NK-92 (cell line): ENCODE measurements at regions not wholly inside any gene's neighbourhood (a gene's known extent, or its start where the extent isn't known, plus 50 kb on each side); places are given as distances from the start of the nearest gene placed in this dataset.
"Not testable (repeated sequence)": the region's sequence is repeated elsewhere in the genome, so short reads cannot be mapped to it uniquely, and the experiment has no call there.

Source experiments
- DNase-seq: peaks from one replicate; lab custom pipeline; 2025; ENCODE audit not compliant: unreplicated experiment; lab: John Stamatoyannopoulos, UW

DNA sequence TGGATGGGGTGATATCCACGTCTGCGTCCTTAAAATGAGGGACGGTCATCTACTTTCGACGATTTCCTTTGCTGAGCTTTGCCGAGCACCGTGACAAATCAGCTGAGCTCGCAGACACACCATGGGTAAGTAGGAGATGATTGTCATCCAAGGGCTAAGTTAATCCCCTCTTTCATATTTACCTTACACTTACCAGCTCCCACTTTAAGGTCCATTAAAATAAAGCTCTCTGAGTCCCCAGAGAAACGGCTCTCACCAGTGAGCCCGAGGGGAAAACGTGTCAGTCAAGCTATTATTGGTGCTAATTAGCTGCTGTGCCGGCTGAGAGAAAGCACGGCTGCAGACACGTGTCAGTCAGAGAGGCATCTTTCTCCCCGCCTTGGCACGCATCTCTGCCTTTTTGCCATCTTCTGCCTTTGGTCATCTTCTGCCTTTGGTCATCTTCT, 72.2 kb downstream of the CRLF2 start:
- no peak for DNase-seq

DNA sequence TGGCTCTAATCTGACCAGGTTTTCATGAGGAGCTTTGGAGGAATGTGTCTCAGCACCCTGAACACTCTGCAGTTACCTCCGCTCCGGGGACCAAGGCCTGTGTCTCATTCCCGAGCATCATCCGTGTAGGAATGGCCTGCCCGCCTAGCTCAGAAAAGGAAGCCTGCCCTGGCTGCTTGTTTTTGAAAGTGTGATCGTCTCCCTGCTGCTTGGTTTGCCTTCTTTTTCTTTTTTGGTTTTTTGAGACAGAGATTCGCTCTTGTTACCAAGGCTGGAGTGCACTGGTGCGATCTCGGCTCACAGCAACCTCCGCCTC, 73.3 kb downstream of the CRLF2 start:
- no peak for DNase-seq

DNA sequence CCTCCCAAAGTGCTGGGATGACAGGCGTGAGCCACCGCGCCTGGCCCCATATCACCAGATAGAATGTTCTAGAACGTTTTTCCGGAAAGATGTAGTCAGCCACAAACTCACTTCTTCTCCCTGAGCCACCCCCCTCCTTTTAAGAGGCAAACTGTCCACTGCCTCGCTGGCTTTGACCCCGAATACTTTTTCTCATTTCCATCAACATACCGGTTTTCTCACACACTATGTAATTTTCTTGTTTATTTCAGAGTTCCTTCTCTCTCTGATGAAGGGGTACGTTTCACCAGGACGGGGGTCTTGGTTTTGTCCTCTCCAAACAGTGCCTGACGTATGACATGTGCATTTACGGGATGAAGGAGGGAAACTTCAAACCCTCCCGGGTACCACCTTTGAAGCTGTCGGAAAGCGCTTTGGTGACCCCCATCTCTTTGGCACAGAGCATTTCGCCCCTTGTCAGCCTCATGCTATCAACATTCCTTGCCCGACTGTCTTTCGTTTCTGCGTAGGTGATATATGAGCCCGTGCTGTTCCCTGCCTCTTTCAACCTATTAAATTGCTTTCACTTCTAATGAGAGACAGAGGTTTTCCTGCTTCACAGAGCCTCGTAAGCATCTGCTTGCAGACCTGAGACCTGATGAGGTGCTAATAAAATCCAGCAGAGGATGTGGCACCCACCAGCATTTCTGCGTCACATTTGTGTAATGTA, 73.8 kb downstream of the CRLF2 start:
- no peak for DNase-seq

GRCh38 chrX:1137531-1137930, 74.9 kb downstream of the CRLF2 start:
- DNase-seq: no peak

GRCh38 chrX:1136582-1136981, 75.9 kb downstream of the CRLF2 start:
- not testable (repeated sequence) for DNase-seq

DNA sequence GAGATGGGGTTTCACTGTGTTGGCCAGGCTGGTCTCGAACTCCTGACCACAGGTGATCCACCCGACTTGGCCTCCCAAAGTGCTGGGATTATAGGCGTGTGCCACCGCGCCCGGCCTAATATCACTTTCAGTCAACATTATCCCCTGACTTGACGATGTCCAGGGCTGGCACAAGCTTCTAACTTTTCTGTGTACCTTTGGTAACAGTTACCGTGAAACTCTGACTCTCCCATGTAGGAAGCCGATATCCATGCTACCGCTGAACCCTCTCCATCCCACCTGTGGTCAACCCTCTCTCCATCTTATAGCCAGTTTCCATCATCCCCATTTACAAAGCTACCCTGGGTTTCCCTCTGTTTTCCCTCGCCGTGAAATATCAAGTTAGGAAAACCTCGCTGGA, 77.5 kb downstream of the CRLF2 start:
- no peak for DNase-seq

- no peak for DNase-seq
These were observed 78.3 kb downstream of the CRLF2 start for GRCh38 chrX:1134156-1134555.

DNA sequence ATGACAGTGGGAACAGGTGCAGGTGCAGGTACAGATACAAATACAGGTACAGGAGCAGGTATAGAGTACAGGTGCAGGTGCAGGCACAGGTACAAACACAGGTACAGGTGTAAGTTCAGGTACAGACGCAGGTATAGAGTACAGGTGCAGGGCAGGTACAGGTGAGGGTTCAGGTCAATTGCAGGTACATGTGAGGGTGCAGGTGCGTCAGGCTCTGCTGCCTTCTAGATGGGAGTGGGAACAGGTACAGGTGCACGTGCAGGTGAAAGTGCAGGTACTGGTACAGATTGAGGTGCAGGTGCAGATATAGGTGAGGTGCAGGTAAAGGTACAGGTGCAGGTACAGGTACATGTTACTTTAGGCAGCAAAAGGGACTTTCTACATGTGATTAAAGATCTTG, 85.7 kb downstream of the CRLF2 start:
- no peak for DNase-seq

GRCh38 chrX:1124531-1124930, 87.9 kb downstream of the CRLF2 start:
- no peak for DNase-seq

DNA sequence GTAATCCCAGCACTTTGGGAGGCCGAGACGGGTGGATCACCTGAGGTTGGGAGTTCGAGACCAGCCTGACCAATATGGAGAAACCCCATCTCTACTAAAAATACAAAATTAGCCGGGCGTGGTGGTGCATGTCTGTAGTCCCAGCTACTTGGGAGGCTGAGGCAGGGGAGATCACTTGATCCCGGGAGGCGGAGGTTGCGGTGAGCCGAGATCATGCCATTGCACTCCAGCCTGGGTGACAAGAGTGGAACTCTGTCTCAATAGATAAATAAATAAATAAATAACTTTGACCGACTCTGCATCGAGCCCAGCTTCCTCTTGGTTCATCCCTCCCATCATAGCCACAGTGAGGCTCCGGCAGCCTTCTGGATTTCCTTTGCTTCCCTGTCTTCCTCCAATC, 89.6 kb downstream of the CRLF2 start:
- DNase-seq: not testable (repeated sequence)

DNA sequence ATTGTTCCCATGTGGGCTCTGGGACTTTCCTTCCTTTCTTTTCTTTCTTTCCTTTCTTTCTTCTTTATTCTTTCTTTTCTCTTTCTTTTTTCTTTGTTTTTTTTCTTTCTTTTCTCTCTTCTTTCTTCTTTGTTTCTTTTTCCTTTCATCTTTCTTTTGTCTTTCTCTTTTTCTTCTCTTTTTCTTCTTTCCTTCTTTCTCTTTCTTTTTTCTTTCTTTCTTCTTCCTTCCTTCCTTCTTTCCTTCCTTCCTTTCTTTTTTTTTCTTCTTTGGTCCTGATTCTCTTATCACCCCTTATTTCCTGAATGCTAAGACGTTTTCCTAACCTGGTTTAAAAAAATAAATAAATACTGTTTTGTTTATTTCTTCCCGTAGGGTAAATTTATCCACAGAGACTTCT, 93.2 kb downstream of the CRLF2 start:
- no peak for DNase-seq

DNA sequence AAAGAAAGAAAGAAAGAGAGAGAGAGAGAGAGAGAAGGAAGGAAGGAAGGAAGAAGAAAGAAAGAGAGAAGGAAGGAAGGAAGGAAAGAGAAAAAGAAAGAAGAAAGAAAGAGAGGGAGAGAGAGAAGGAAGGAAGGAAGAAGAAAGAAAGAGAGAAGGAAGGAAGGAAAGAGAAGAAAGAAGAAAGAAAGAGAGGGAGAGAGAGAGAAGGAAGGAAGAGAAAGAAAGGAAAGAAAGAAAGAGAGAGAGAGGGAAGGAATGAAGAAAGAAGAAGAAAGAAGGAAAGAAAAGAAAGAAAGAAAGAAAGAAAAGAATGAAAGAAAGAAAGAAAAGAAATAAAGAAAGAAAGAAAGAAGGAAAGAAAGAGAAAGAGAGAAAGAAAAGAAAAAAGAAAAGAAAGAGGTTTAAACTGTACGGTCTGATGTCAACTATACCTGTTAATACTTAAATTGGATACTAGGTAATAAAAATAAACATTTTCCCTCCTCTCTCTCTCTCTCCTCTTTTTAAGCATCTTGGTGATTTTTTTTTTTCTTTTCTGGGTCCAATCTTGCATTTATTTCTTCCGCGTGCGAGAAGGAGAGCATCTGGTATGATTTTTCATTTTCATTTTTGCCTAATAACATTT, 93.8 kb downstream of the CRLF2 start:
- DNase-seq: no peak

GRCh38 chrX:1115411-1115810, 97.0 kb downstream of the CRLF2 start:
- DNase-seq: not testable (repeated sequence)

- DNase-seq: no peak
These were observed 100.1 kb downstream of the CRLF2 start for GRCh38 chrX:1112321-1112720.

- no peak for DNase-seq
These were observed 100.7 kb downstream of the CRLF2 start for GRCh38 chrX:1111601-1112300.

DNA sequence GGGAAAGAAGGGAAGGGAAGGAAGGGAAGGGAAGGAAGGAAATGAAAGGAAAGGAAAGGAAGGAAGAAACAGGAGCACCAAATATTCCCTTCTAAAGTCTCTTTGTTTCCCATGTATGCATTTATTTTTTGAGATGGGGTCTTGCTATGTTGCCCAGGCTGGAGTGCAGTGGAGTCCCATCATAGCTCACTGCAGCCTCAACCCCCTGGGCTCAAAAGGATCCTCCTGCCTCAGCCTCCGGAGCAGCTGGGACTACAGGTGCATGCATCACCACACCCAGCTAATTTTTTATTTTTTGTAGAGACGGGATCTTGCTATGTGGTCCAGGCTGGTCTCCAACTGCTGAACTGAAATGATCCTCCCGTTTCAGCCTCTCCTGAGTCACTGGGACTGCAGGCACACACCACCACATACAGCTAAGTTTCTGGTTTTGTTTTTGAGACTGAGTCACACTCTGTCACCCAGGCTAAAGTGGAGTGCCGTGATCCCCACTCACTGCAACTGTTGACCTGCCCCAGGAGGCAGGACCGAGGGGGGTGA, 102.8 kb downstream of the CRLF2 start:
- DNase-seq: no peak

DNA sequence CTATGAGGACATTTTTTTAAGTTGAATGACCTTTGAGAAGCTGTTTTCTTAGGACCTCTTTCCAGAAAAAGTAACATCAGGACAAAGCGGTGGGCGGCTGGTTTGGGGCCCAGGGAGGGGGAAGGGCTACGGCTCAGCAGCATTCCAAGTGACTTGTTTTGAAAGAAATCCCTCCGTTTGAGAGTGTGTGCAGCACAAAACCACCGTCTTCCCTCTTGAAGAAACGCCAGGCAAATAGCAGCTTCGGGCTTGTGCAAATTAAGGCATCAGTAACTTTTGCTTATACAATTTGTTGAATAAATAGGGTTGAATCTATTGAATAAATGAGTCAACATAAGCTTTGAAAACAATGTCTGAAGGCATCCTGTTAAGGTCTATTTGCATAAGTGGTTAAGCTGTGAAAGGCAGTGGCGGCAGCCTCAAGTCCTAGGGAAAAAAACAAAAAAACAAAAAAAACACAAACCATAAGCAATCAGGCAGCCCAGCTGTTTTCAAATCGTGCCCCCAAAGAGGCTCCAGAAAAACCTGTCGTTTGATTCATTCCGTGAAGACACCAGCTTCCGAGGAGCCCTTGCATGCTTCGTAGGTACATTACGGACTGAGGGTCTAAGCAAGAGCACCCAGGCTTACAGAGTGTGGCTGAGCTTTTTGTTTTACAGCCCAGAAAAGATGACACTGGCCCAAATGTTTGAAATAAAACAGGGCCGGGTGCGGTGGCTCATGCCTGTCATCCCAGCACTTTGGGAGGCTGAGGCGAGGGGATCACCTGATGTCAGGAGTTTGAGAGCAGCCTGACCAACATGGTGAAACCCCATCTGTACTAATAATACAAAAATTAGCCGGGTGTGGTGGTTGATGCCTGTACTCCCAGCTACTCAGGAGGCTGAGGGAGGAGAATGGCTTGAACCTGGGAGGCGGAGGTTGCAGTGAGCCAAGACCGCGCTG, 103.7 kb downstream of the CRLF2 start:
- DNase-seq: no peak

GRCh38 chrX:1106478-1107210, 105.8 kb downstream of the CRLF2 start:
- no peak for DNase-seq

DNA sequence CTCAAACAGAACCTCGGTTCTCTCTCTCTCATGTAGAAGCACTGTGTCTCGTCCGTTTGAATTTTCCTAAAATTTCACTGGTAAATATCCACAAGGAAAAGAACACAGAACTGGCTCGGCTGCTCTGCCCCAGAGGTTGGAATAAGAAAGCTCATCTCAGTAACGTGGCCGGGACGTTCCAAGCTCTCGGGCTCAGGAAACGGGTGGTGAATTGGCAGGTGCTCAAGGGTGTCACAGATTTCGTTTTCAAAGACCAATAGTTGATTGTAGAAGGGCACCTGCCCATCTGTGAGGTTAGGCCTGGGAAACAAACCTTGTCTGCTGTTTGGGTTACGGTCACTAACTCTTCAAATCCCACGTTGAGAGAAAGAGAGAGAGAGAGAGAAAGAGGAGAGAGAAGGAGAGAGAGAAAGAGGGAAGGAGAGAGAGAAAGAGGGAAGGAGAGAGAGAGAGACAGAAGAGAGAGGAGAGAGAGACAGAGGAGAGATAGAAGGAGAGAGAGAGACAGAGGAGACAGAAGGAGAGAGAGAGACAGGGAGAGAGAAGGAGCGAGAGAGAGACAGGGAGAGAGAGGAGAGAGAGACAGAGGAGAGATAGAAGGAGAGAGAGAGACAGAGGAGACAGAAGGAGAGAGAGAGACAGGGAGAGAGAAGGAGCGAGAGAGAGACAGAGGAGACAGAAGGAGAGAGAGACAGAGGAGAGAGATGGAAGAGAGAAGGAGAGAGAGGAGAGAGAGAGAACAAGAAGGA, 106.6 kb downstream of the CRLF2 start:
- DNase-seq: no peak

GRCh38 chrX:1105031-1105430, 107.4 kb downstream of the CRLF2 start:
- DNase-seq: not testable (repeated sequence)
